LoVo (cell line): ENCODE measurements at regions not wholly inside any gene's neighbourhood (a gene's known extent, or its start where the extent isn't known, plus 50 kb on each side); places are given as distances from the start of the nearest gene placed in this dataset.
"Not testable (repeated sequence)": the region's sequence is repeated elsewhere in the genome, so short reads cannot be mapped to it uniquely, and the experiment has no call there.

Experiments
- DNase-seq: peaks from one replicate; pipeline ENCODE4 v3.0.0-alpha.2; 2016; ENCODE audit warnings: low spot score

DNA sequence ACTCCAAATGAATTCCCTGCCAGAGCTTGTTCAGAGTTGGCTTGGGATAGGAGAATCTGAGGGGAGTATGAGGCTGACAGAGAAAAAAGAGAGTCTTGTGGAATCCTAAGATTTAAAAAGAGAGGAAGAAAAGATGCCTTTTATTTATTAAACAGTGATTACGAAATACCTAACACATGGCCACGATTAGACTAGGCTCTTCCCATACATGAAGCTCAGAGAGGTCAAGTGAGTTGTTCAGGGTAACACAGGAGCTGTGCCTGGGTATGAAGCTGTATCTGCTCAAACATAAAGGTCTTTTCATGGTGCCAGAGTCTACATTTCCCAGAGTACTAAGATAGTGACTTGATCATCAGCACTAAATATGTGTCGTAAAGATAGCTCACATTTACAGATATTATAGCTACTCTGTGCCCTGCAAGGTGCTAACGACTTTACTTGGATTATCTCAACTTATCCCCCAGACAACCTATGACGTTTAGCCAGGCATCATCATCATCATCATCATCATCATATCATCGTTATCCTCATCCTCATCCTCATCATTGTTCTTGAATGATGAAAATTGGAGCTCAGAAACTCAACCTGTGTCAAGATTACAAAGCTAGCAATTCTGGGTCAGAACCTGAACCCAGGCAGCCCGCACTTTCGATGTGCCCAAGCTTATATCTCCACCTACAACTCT, 500.8 kb downstream of the NPIPA7 start:
- no peak for DNase-seq

DNA sequence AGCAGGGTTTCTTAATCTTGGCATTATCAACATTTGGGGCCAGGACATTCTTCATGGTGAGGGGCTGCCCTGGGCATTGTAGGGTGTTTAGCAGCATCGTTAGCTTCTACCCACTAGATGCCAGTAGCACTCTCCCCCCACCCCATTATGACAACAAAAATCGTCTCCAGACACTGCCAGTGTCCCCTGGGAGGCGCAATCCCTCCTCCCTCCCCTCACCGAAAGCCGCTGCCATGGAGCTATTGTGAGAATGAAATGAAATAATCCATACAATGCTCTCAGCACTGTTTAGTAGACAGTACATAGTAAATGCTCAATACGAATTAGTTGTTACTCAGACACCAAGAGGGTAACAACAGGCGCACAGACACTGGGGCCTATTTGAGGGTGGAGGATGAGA, 502.9 kb downstream of the NPIPA7 start:
- no peak for DNase-seq

DNA sequence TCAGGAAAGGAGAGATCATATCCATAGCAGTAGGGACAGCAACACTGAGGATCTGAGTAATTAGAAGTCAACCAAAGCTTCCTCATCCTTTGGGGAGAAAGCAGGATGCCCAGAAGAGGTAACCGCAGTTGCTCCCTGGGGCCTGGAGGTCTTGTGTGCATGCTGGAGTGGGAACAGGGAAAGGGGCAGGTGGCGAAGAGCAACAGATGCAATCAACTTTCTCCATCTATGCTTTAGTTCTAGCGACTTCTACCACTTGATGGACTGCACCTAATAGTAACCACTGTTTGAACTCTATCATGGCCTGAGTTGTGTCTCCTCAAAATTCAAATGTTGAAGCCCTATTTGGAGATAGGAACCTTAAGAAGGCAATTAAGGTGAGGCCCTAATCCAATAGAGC, 503.8 kb downstream of the NPIPA7 start:
- DNase-seq = no peak

DNA sequence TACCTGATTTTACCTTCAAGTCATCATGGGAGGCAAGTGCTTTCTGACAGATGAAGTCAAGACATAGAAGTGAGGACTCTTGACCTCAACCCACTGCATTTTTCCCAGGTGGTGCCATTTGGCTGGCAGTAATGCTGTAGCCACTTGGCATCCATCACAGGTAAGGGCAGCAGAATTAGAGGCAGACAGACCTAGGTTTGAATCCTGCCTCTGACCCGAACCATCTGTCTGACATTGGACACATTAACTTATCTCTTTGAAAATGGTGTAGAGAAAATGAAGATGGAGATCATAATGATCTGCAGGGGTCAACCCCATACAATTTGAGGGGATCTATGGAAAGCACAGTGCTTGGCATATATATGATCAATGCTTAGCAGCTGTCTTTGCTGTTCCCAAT, 505.5 kb downstream of the NPIPA7 start:
- no peak for DNase-seq

DNA sequence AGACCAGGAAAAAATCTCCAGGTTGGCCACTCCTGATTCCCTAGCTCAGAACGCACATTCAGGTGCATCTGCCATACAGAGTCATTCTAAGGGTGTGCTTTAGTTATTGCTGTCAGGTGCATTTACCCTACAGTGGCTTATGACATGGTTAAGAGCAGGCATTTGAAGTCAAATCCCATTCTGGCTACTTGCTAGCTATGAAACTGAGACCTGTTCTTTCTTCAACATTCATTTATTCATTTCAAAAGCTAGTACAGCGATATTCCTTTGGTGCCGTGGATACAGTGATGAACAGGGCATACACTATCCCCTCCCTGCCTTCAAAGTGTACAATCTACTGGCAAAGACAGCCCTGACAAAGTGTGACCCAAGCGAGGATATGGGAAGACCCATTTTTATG, 508.3 kb downstream of the NPIPA7 start:
- no peak for DNase-seq

DNA sequence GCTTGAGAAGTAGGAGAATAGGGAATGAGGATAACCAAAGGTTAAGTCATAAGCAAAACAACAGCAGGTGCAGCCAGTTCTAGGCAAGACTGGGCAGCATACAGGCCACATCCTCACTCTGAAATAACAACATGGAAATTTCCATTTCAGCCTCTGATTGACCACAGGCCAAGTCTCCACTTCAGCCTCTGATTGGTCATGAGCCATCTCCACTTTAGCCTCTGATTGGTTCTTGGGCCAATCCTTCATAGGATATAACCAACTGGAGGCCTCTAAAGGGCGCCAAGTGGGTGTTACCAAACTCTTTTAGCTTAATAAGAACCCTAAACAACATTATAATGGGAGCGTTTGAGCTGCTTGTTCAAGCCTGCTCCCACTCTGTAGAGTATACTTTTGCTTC, 512.0 kb downstream of the NPIPA7 start:
- DNase-seq = no peak

DNA sequence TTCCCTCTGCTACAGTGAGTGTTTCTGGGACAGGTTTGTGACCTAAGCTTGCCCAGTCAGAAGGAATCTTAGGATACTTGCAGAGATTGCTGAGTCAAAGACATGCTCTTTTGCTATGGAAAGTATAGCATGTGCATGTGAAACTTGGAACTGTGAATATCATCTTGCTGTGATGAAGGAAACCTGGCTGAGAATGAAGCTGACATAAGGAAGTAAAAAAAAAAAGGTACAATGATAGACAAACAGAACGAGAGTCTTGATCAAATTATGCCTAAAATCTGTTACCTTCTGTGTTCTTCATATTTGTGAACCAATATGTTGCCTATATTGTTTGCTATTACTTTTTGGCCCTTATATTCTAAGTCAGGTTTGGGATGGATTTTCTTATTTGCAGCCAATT, 525.7 kb downstream of the NPIPA7 start:
- DNase-seq = no peak

DNA sequence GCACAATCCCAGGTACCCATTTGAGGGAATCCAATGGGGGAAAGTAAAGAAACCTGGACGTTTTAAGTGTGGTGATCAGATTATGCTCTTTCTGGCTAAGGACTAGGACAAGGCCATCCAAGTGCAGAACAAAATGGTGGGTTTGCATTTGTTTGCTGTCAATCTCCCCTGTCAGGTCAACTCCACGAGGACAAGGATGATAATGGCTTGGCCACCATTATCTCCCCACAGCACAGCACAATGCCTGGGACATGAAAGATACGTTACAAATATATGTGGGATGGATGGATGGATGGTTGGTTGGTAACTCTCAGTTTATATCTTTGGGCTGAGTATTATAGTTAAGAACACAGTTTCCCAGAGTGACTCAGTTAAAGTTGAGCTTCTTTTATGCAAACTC, 526.9 kb downstream of the NPIPA7 start:
- no peak for DNase-seq

DNA sequence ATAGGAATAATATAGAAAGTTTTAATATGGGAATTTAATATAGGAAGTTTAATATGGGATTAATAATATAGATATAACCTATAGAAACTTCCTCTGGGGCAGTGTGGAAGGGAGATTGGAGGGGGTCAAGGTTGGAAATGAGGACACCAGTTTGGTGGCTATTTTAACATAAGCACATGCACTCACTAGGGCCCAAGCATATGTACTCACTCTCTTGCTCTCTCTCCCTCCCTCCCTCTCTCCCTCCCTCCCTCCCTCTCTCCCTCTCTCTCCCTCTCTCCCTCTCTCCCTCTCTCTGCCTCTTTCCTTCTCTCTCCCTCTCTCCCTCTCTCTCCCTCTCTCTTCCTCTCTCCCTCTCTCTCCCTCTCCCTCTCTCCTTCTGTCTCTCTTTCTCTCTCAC, 528.1 kb downstream of the NPIPA7 start:
- DNase-seq = no peak

DNA sequence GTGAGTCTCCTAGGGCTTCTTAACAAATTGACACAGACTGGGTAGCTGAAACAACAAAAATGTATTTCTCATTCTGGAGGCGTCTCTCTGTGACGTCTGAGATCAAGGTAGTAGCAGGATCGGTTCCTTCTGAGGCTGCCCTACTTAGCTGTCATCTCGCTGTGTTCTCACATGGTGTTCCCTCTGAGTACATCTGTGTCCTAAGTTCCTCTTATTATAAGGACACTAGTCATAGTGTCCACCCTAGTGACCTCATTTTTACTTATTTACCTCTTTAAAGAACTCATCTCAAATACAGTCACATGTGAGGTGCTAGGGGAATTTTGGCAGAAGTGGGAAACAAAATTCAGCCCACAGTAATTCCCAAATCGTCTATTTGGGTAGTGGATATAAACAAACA, 529.1 kb downstream of the NPIPA7 start:
- DNase-seq = no peak

DNA sequence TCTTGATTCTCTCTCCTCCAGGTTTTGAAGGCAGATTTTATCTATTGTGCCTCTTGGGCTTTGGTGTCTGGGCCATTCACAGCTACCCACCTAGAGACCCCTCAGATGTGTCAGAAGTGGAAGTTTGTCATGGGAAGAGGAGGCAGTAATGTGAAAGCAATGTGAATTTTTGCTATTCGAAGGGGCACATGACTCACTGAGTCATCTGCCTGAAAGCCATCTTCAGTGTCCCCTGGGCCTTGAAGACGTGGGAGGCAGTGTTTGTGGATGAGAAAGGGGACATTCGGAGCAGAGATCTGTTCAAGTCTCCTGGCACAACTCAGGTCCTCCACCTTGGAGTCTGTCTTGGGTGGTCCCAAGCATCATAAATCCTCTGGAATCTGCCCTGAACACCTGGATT, 530.2 kb downstream of the NPIPA7 start:
- no peak for DNase-seq

DNA sequence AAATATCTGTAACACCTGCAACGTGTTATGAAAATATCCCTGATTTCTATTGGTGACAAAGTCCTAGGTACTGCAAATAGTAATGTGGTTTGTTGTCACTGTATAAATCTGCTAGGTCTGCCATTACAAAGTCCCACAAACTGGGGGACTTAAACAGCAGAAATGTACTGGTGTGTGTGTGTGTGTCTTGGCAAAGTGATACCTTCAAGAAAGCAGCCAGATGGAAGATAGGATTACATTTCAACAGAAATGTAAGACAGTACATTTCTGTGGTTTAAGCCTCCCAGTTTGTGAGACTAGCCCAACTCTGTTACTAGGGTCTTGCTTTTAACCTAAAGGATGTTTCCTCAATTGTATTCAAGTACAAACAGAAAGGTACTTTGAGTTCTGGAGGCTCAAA, 531.7 kb downstream of the NPIPA7 start:
- no peak for DNase-seq

DNA sequence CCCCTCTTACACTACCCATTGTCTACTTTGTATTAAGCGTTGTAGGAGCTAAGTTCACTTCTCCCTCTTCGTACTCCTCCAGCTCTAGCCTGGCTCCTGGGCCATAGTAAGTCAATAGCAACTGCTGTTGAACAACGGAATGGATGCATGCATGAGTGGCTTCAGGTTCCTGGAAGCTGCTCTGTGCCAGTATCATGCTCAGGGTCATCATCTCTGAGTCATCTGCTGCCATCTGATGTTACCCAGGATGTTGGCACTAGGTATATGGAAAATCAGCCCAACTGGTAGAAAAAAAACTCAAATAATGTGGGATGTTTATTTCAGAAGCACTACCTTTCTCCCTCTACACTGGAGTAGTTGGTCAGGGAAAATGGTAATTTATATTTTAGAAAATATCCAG, 536.8 kb downstream of the NPIPA7 start:
- no peak for DNase-seq

DNA sequence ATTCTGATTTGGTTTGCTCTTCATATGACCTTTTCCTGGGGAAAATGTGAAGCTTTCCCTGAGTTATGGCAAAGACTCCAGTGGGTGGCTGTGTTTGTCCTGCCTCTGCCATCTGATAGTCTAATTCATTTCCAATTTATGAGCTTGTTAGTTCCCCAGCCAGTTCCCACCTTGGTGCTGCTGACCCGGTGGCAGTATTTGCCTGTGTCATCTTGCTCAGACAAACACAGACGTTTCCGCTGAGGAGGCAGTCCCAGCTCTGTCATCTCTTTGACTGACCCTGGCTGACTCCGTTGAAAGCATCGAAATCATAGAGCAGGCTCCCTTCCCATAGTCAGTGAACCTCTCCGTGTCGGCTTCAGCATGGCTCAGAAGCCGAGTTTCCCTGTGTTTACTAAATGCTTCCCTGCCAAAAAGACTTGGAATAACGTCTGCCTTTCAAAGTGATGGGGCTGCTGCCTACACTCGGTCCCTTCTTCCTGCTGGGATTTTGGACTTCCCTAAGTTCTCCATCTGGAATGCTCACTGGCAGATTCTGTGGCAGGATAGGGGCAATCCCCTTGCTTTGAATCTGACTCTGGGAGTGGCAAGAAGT, 538.3 kb downstream of the NPIPA7 start:
- no peak for DNase-seq

DNA sequence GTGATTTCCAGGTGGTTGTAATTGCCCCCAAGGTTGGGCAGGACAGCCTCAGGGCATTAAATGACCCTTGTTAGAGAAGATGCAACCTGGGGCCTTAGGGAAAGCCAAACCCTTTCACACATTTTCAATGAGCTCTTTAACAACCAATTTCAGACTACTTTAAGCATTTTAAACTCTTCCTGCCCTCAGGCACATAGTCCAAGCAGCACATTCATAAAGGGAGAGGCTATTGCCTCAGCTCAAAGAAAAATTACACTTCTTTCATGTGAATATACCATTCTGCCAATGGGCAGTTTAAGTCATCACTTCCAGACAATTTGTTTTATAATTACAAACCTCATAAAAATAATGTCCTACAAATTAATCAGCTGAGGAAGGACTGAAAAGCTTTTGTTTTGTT, 544.5 kb downstream of the NPIPA7 start:
- no peak for DNase-seq

DNA sequence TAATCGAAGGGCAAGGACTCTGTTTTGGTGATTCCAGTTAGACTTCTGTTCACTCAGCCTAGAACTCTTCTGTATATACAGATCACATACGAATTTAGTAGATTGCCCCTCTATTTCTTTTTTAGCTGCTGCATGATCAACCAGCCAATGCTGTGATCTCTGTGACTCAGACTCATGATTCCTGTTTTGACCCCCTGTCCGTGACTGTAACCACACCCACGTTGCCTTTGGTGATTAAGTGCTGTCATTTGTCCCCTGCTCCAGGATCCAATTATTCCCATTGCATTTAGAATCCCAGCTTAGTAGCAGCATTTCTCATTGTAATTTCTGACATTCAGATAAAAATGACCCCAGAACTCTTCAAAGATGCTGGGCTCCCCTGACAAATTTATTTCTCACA, 545.7 kb downstream of the NPIPA7 start:
- DNase-seq = no peak

DNA sequence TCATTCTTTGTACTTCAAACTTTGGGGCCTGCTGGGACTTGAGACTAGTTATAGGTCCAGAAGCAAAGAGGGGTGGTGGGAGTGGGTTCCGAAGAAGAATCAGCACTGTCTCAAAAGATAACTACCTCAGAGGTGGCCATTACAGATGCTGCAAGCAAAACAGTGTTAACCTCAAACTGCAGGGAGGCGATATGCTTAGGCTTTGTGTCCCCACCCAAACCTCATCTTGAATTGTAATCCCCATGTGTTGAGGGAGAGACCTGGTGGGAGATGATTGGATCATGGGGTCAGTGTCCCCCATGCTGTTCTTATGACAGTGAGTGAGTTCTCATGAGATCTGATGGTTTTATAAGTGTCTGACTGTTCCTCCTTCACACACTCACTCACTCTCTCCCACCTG, 545.3 kb downstream of the XYLT1 start:
- DNase-seq = no peak

DNA sequence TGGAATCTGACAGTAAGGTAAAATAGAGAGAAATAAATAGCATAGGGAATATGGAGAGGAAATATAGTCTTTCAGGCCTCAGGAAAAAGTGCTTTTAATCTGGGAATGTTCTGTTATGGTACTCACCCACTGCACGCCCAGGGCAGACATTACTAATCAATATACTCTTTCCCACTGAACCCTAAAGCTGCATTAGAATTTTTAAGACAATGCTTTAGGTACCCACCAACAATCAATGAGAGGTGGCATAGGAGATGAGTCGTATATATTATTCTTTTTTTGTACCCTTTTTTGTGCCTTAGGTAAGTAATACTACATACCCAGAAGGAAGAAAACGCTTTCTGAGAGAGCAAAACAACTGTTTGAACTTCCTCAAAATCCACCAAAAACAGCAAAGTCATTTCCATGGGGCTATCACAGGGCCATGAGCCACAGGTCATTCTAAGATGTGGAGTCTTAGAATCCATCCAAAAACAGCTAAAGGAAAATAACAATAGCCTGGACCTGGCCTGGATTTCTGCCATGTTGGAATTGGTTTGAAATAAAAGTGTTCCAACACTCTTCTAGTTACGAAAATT, 542.1 kb downstream of the XYLT1 start:
- no peak for DNase-seq

DNA sequence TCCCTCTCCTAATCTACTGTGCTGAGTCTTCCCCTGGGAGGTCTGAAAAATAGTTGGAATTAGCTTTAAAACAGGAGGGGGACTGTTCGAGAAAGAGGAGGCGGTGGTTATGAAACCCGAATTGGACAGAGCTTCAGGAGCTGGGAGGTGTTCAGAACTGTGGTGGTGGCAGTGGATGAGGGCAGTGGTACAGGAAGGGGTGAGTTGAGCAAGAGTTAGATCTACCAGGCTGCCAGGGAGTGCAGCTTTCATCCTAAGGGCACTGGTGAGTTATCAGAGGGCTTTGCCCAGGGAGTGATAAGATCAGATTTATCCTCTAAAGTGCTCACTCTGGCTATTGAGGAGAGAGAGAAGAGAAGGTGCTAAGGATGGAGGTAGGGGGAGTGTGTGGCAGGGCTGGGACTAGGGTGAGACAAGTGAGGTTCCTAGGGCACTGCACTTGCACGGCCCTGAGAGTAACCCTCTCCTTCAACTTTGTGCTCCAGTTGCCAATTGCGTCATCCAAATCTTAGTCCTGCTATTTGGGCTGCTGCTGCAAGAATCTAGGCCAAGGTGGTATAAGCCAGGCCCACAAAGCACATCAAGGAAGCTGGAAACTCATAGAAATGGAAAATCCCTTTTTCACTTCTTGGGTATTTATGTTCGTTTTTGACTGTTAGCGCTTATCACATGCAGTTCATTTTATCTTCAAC, 540.3 kb downstream of the XYLT1 start:
- DNase-seq = no peak

DNA sequence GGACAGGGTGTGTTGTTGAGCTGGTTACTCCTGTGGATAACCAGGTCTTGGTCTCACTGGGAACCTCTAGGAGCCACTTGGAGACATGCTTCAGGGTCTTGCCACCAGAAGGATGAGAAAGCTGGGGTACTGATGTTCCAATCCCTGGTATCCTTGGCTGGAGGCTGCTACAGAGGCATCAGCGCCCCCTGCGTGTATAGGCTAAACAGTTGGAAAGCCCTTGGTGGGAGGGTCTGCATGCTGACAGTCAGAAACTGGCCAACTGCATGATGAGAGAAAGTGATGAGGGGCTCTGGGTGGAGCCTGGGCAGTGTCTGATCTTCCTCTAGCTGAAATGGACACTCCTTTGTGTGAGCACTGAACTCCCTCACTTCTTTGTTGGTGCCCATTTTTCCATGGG, 536.9 kb downstream of the XYLT1 start:
- no peak for DNase-seq

DNA sequence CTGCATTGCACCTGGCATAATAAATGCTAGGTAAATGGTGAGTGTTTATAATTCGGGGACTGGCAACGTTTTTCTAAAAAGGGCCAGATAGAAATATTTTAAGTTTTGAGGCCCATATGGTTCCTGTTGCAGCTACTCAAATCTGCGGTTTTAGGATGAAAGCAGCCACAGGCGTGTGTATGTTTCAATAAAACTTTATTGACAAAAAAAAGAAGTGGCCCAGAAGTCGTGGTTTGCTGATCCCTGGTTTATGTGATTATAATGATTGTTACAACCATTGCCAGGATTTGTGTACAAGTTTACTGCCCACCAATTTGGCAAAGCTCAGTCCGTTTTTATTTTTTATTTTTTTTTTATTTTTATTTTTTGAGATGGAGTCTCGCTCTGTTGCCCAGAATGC, 536.1 kb downstream of the XYLT1 start:
- no peak for DNase-seq

DNA sequence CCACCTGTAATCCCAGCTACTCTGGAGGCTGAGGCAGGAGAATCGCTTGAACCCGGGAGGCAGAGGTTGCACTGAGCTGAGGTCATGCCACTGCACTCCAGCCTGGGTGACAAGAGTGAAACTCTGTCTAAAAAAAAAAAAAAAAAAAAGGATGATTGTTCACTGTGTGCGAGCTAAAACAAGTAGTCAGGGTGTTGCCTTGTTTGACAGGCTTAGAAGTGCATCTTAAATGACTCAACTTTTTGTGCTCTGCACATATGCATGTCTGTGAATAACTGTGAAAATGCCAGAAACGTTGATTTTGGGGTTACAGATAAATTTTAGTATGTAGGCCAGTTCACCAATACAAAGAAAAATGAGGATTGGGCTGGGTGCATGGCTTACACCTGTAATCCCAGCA, 534.9 kb downstream of the XYLT1 start:
- not testable (repeated sequence) for DNase-seq

DNA sequence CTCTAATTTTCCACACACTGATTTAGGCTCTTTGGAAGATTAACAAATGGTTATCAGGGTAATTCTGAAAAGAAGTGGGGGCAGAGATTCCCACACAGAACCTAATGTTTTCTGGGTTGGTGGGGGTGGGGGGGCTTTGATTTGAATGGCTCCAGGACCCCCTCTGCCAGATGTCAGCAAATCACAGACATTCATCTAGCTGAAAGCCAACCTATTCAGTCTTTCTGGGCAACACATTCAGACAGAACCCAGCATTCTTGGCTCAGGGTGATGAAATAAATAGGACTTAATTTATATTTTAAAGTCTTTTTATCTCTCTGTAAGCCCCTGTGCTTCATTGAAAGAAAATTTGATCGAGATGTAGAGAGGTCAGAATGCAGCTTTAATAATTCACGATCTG, 533.2 kb downstream of the XYLT1 start:
- no peak for DNase-seq
